ENCODE measurements at regions not wholly inside any gene's neighbourhood (a gene's known extent, or its start where the extent isn't known, plus 50 kb on each side); places are given as distances from the start of the nearest gene placed in this dataset.

DNA sequence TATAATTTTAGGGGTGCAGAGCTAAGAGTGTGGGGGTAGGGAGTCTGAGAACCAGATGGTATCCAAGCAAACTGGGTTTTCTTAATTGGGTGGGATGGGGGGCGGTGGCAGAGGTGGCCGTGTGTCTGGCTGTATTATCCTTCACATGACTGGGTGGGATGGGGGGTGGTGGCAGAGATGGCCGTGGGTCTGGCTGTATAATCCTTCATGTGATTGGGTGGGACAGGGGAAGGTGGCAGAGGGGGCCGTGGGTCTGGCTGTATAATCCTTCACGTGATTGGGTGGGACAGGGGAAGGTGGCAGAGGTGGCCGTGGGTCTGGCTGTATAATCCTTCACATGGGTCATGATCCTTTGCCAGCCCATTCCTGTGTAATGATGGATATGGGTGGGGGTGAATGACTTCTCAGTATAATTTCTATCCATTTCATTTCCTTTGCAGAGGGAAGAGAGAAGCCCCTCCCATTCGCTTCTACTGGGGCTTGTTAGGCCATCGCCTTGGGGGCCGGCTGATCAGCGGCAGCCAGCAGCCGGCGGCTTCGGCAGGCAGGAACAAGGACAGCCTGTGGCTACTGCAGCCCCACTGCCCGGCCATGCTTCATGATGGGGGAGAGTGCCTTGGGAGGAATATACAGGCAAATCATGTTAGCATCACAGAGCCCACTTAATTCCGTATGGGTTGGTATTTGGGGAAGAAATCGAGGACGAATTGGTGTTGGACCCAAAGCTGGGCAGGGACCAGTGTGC lies 179.6 kb upstream of the MKI67 start:
- no peak for TF ChIP-seq POLR2A (IDR thresholded peaks at IDR 0.05; ENCODE audit: low read depth, low read length)
- FAIRE-seq: no peak
- no peak for DNase-seq (ENCODE audit: insufficient read length, low spot score)

DNA sequence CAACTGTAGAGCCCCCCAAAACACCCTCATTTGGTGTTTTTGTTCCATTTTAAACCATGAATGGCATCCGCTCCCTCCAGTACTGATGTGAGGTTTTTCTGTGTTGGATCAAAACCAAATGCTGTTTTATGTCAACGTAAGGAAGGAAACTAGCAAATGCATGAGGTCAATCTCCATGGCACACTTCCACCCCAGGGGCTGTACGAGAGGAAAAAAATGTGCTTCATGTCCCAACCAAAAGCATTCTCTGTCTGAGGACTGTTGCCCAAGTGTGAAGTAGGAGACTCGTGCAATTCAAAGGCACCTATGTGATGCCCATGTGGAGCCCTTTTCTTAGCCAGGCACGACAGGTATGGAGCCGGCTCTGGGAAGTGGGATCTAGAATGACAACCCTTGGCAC lies 180.3 kb upstream of the MKI67 start:
- DNase-seq (ENCODE audit: insufficient read length, low spot score) (no peak), FAIRE-seq (no peak)
- TF ChIP-seq POLR2A (IDR thresholded peaks at IDR 0.05; ENCODE audit: low read depth, low read length): no peak

DNA sequence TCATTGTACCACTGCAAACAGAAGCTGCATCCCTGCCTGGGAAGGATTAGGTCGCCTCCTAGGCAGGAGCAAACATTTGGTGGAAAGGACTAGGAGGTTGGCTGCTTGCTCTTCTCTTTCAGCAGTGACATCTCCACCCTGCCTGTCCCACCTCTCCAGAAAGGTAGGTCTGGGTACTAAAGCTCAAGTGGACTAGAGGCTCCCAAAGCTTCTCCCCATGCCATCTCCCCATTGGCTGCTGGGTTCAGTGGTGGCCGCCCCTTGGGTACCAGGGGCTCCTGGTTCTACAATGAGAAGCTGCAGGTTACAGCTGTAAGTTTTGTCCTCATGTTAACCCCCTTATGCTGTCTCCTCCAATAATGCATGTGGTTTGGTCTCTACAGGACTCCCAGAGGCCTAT lies 180.7 kb upstream of the MKI67 start:
- FAIRE-seq: no peak

DNA sequence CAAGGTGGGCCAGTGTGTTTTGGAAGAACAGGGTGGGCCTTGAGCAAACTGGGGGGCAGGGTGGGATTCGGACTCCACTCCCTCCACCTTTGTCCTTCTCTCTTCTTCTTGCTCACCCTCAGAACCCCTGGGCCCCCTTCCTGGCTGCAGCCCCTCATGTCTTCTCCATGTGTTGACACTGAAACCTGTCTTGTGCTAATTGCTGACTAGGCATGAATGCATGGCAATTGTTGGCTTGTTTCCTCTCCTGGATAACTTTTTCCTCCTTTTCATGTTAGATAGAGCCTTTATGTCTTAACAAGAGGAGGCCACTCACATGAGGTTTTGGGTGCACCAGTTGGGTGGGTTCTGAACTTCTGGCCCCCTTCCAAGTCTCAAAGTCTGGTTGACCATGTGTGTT lies 181.6 kb upstream of the MKI67 start:
- FAIRE-seq (no peak), DNase-seq (ENCODE audit: insufficient read length, low spot score) (no peak)
- no peak for TF ChIP-seq POLR2A (IDR thresholded peaks at IDR 0.05; ENCODE audit: low read depth, low read length)

More for the DNA sequence above, 180.7 kb upstream of the MKI67 start:
- no peak for TF ChIP-seq POLR2A (IDR thresholded peaks at IDR 0.05; ENCODE audit: low read depth, low read length)
- DNase-seq (ENCODE audit: insufficient read length, low spot score): no peak

DNA sequence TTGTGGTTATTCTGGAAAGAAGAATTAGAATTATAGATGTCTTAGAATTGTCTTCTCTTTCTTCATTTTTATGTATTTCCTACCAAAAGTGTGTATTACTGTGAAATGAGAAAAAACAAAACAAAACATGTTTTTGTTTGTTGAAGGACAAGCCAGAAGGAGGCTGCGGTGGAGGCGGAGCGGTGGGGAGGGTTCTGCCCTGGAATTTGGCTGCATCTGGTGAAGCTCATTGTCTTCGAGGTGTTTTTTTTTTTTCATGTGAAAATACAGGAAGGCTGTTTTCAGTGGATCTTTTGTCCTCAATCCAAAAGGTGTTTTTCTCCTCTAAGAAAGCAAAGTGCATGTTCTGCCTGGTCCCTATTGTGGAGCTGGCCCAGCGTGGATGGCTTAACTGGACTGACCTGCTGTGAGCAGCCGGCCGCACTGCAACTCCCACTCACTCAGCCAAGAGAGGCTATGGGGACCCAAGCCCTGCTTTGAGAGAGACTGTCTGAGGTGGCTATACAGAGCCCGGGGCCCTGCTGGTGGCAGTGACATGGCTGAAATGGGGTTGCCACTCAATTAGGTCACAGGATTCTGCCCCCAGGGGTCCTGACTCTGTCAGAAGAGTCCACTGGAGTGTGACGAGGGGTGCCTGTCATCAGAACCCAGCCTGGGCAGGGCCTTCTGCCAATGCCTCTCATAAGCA lies 184.9 kb upstream of the MKI67 start:
- DNase-seq (ENCODE audit: insufficient read length, low spot score) (no peak), FAIRE-seq (no peak)
- TF ChIP-seq POLR2A (IDR thresholded peaks at IDR 0.05; ENCODE audit: low read depth, low read length): no peak

DNA sequence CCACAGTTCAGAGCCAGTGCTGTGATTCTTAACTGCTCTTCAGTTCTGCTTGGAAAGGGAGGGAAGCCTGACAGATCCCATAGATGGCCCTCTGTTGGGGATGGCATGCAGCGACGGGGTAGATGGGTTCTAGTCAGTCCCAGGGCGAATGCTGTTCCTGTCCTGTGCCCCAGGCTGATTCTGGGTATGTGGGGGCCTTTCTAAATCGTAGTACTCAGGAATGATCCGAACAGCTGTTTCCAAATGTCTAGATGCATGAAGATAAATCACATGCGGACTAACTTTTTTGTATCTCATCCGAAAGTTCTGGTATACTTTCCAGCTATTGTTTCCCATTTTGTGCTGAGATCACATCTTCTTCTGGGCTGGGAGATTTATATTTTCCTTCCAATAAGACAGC lies 186.0 kb upstream of the MKI67 start:
- no peak for FAIRE-seq
- no peak for DNase-seq (ENCODE audit: insufficient read length, low spot score)
- TF ChIP-seq POLR2A (IDR thresholded peaks at IDR 0.05; ENCODE audit: low read depth, low read length): no peak

DNA sequence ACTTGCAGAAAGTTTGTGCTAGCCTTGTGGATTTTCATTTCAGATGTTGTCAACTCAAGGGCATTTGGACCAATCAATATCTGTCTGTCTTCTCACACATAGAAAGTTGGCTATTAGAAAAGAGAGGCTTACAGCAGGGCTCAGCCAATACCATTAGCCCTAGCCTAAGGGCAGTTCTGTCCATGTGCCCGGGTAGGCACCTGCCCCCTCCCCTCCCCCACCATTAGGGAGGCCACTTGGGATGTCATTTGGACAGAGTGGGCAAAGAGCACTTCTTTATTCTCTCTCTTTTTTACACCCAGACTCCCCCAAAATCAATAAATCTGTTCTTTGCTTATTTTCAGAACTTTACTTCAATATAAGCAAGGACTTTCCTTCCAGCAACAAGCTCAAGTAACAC lies 188.5 kb upstream of the MKI67 start:
- no peak for FAIRE-seq
- TF ChIP-seq POLR2A (IDR thresholded peaks at IDR 0.05; ENCODE audit: low read depth, low read length): no peak
- no peak for DNase-seq (ENCODE audit: insufficient read length, low spot score)

DNA sequence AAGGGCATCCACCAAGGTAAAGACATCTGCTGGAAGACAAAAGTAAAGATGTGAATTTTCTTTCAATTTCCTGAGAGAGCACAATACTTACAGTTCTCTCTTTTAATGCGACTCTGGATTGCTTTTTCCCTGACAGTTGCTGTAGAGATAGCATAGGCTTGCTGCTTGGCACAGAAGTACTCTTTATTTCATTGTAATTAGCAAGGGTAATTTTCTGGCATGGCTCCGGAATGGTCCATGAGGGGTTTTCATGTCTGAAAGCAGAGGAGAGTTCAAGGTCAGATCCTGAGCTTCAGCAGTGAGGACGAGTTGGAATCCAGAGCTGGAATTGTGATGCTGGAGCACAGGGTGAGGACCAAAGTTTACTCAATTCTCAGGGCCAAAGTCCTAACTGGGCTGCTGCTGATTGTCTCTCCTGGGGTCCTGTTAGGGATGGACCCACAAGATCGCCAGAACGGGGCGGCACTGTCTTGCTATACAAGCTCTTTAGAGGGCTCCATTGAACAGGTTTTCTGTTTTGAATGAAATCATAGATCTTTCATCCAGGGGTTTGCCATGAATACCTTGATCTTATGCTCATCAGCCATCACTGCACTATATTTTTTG lies 190.0 kb upstream of the MKI67 start:
- no peak for DNase-seq (ENCODE audit: insufficient read length, low spot score)
- FAIRE-seq: no peak
- TF ChIP-seq POLR2A (IDR thresholded peaks at IDR 0.05; ENCODE audit: low read depth, low read length): no peak

DNA sequence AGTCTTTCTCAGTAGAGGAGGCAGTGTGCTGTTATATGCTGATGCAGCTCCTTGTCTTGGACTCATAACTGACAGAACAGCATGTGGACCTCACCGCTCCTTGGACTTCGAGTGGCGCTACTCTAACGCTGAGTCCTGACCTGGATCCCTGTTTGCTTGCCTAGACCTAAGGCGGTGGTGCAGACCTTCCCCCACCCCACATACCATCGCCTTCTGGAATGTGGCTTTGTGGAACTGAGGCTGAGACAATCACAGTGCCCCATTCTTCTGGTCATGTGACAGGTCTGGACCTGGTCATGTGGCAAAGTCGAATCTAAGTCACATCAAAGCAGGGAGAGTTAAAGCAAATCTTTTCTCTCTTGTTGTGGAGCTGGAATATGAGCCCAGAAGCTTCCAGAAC lies 190.7 kb upstream of the MKI67 start:
- no peak for TF ChIP-seq POLR2A (IDR thresholded peaks at IDR 0.05; ENCODE audit: low read depth, low read length)
- FAIRE-seq (no peak), DNase-seq (ENCODE audit: insufficient read length, low spot score) (no peak)

DNA sequence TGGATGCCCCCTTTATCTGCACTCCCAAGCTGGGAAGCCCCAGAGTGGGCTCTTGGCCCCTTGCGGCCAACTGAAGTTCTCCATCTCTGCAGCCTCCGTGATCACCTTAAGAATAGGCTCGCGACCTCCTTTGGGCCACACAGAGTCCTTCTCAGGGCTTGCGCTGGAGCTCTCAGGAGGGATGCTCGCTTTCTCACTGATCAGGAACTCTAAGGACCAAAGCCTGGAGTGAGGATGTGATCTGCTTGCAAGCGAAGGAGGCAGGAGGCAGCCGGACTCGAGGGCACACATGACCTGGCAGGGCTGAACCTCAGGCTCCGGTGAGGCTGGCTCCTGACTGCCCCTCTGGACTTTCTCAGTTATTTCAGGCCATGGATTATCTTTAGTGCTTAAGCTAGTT lies 192.1 kb upstream of the MKI67 start:
- FAIRE-seq (no peak), DNase-seq (ENCODE audit: insufficient read length, low spot score) (no peak)
- TF ChIP-seq POLR2A (IDR thresholded peaks at IDR 0.05; ENCODE audit: low read depth, low read length): no peak

DNA sequence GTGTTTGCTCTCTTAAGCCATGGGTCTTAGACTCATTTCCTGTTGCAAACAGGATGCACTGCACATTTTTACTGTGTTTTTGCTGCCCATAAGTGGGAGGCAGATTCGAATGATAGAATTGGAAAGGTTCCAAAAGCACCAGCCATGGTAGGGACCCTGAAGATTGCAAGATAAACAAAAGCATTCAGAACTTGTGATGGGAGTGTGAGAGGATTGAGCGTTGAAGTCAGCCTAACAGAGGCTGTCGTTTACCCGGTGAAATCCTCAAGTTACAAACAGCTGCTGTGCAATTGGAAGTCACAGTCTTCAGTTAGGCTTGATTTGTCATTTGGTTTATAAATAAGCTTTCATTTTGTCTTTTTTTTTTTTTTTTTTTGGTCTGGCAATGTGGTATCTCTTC lies 192.7 kb upstream of the MKI67 start:
- DNase-seq (ENCODE audit: insufficient read length, low spot score) (no peak), FAIRE-seq (no peak)
- no peak for TF ChIP-seq POLR2A (IDR thresholded peaks at IDR 0.05; ENCODE audit: low read depth, low read length)

DNA sequence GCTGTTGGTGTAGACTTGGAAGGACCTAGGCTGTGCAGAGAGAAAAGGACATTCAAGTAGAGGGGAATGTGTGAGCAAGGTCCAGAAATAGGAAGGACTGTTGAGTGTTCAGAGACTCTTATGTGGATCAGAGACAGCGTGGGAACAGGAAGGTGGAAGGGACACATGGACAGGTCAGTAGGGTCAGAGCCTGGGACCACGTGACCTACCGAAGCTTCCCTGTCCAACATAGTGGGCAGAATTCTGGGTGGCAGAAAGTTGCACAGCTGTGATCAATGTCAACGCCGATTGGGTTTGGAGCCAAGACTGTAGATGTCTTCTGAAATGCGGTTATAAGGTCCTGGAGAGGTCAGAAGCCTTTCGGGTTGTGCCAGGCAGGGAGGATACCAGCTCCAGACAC lies 195.9 kb upstream of the MKI67 start:
- TF ChIP-seq POLR2A (IDR thresholded peaks at IDR 0.05; ENCODE audit: low read depth, low read length): no peak

DNA sequence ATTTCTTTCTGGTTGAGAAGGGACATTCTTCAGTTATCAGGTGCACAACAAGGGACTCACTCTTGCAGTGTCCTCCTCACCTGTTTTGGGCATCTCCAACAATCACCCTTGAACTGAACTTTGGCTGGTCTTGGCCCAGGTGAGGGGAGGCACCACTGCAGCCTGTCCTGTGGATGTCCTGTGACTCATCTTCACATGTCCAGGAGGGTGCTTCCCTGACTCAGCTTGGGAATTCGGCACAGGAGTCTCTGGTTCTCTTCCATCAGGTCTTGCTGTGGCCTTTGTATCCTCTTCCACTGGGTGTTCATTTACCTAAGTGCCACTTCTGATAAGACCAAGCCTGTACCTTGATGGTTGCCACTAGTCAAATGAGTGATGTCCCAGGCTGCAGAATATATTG lies 196.7 kb upstream of the MKI67 start:
- no peak for FAIRE-seq

More for the DNA sequence above, 195.9 kb upstream of the MKI67 start:
- no peak for DNase-seq (ENCODE audit: insufficient read length, low spot score)
- FAIRE-seq: no peak

DNA sequence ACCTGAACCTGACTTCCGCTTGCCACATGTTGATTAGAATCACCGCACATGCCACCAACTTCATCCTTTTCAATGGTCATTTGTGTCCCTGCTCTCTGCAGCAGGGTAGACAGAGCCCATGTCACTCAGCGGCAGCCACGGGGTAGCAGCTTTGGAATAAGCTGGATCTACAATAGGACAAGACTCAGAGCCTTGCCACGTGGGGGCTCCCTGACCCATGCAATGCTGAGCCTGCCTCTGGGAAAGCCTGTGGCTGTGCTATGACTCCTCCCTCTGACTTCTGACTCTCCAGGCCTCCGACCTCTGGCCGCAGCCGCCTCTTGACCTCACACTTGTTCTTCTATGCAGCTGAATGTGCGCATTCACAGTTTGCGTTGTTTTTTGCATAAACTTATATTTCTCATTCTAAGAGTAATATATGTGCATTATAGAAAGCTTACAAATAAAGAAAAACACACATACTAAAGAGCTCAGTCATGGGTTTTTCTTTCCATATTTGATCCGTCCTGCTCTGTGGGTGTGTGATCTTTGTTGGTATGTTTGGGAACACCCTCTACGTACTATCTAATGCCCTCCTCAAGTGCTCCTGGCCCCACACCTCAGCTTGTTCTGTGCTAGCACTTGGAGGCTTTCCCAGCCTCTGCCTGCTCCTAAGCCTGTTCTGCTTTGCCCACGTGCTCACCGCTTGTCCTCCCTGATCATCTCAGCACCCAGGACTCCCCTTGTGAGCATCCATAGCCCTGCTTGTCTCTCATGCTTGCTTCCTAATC lies 198.0 kb upstream of the MKI67 start:
- no peak for TF ChIP-seq POLR2A (IDR thresholded peaks at IDR 0.05; ENCODE audit: low read depth, low read length)
- FAIRE-seq: no peak

More for the DNA sequence above, 196.7 kb upstream of the MKI67 start:
- TF ChIP-seq POLR2A (IDR thresholded peaks at IDR 0.05; ENCODE audit: low read depth, low read length): no peak
- no peak for DNase-seq (ENCODE audit: insufficient read length, low spot score)

More for the DNA sequence above, 198.0 kb upstream of the MKI67 start:
- no peak for DNase-seq (ENCODE audit: insufficient read length, low spot score)

Data from H54 (cell line).